Gastroesophageal sphincter (tissue), 4 donors: ENCODE measurements at regions not wholly inside any gene's neighbourhood (a gene's known extent, or its start where the extent isn't known, plus 50 kb on each side); places are given as distances from the start of the nearest gene placed in this dataset.
"Not testable (repeated sequence)": the region's sequence is repeated elsewhere in the genome, so short reads cannot be mapped to it uniquely, and the experiment has no call there.

Source experiments
- ATAC-seq: fragments of 150-250 bp; one replicate; pipeline ENCODE4 v1.9.1; 2016; ENCODE audit warnings: mild to moderate bottlenecking, moderate library complexity
- H3K27ac ChIP-seq, 4 donors: fragments of 200-600 bp; sonication (generic) in 3 of 4; 1 replicate in 3 of 4; 2 replicates in 1 of 4; pipeline ENCODE4 v1.5.1; 2016 to 2019
- H3K27me3 ChIP-seq: fragments of 200-600 bp; sonication (generic); one replicate; pipeline ENCODE4 v1.5.1; 2019
- H3K36me3 ChIP-seq, 2 donors: fragments of 200-600 bp; sonication (generic); one replicate each; pipeline ENCODE4 v1.5.1; 2019; ENCODE audit warnings: control low read depth in 1 of 2
- H3K4me1 ChIP-seq, 3 donors: fragments of 200-600 bp; sonication (generic); 1 replicate in 2 of 3; 2 replicates in 1 of 3; pipeline ENCODE4 v1.5.1; 2016 to 2019; ENCODE audit warnings: control low read depth in 2 of 3
- H3K4me3 ChIP-seq, 2 donors: fragments of 200-600 bp; sonication (generic); one replicate each; pipeline ENCODE4 v1.5.1; 2019; ENCODE audit warnings: mild to moderate bottlenecking in 1 of 2, moderate library complexity in 1 of 2
- H3K9me3 ChIP-seq, 3 donors: fragments of 200-600 bp; sonication (generic); one replicate each; pipeline ENCODE4 v1.5.1; 2017 to 2019; ENCODE audit warnings: control low read depth in 2 of 3
- CTCF ChIP-seq, 4 experiments: fragments of 200-600 bp in 2 of 4; fragments of 450-650 bp in 2 of 4; sonication (generic) in 1 of 4; IDR thresholded peaks; one replicate each; pipeline ENCODE4 v1.5.1; 2017 to 2019; ENCODE audit warnings: antibody characterized with exemption in 4 of 4, mild to moderate bottlenecking in 2 of 4, moderate library complexity in 2 of 4
- EP300 ChIP-seq: sonication (generic); formaldehyde crosslinking; IDR thresholded peaks from one replicate; pipeline ENCODE4 v1.6.1; 2017; ENCODE audit warnings: antibody characterized with exemption, mild to moderate bottlenecking
- POLR2A ChIP-seq, 2 donors: fragments of 450-650 bp; IDR thresholded peaks; one replicate each; pipeline ENCODE4 v1.6.1; 2017; ENCODE audit warnings: antibody characterized with exemption in 2 of 2, mild to moderate bottlenecking in 2 of 2, moderate library complexity in 1 of 2
- POLR2AphosphoS5 ChIP-seq: sonication (generic); formaldehyde crosslinking; IDR thresholded peaks from one replicate; pipeline ENCODE4 v1.6.1; 2017; ENCODE audit warnings: antibody characterized with exemption
- WGBS, 2 donors: methylation state at CpG; one replicate each; pipeline ENCODE4 v1.1.5; 2018; ENCODE audit warnings: low coverage in 1 of 2; 5-methylcytosine and 5-hydroxymethylcytosine counted together

GRCh38 chrX:136953867-136954787, 73.6 kb upstream of the RBMX start:
- Histone ChIP-seq H3K36me3 (no peaks in the 10 kb centered on the region), H3K27me3 (no peaks in the 10 kb centered on the region), H3K4me1 (peaks cover 0 to 5% (median 0%) of the 10 kb centered on the region in 3 donors), H3K9me3 (no peaks in the 10 kb centered on the region), H3K4me3 (no peak overlapping the region), H3K27ac (no peak overlapping the region)
- ATAC-seq = peak; percentile 31
- WGBS, 2 donors = 13 to 51% methylated on average over 7 to 15 of the region's 26 CpGs
- peak in 3 of 4 experiments; percentile 19 to 63 (median 23) for TF ChIP-seq CTCF (IDR thresholded peaks at IDR 0.05)
- no peak for TF ChIP-seq EP300

- TF ChIP-seq POLR2A (IDR thresholded peaks at IDR 0.05) (no peak), CTCF (IDR thresholded peaks at IDR 0.05) (no peak), EP300 (no peak), POLR2AphosphoS5 (no peak)
- WGBS, 2 donors = 74 to 81% methylated on average over 3 to 4 of the region's 4 CpGs
- peaks cover 0 to 5% (median 0%) of the 10 kb centered on the region in 3 donors for H3K4me1 ChIP-seq
- no peak for ATAC-seq
- no peaks in the 10 kb centered on the region for H3K36me3 ChIP-seq
- H3K9me3 ChIP-seq = no peaks in the 10 kb centered on the region
- no peak overlapping the region for H3K27ac ChIP-seq
- H3K27me3 ChIP-seq = no peaks in the 10 kb centered on the region
- no peak overlapping the region for H3K4me3 ChIP-seq
Observed at GRCh38 chrX:136950211-136950610, 69.7 kb upstream of the RBMX start.

GRCh38 chrX:136941396-136942337, 61.1 kb upstream of the RBMX start:
- 34 to 63% methylated on average over 3 to 4 of the region's 9 CpGs for WGBS, 2 donors
- TF ChIP-seq POLR2A (IDR thresholded peaks at IDR 0.05) = no peak
- TF ChIP-seq POLR2AphosphoS5 = no peak
- no peak for TF ChIP-seq EP300
- TF ChIP-seq CTCF (IDR thresholded peaks at IDR 0.05) = no peak
- no peak for ATAC-seq

GRCh38 chrX:136936183-136936549, 55.6 kb upstream of the RBMX start:
- no peaks in the 10 kb centered on the region for H3K36me3 ChIP-seq
- no peak for TF ChIP-seq EP300
- TF ChIP-seq CTCF (IDR thresholded peaks at IDR 0.05) = no peak
- no peak for TF ChIP-seq POLR2A (IDR thresholded peaks at IDR 0.05)
- no peak for TF ChIP-seq POLR2AphosphoS5
- no peak overlapping the region for H3K4me3 ChIP-seq
- H3K9me3 ChIP-seq = no peaks in the 10 kb centered on the region
- 13 to 38% methylated on average over 2 of the region's 2 CpGs for WGBS, 2 donors
- H3K27ac ChIP-seq = no peak overlapping the region
- H3K27me3 ChIP-seq = no peaks in the 10 kb centered on the region
- ATAC-seq = no peak
- peaks cover 0 to 36% (median 0%) of the 10 kb centered on the region in 3 donors for H3K4me1 ChIP-seq

More at GRCh38 chrX:136941396-136942337, 61.1 kb upstream of the RBMX start:
- H3K27me3 ChIP-seq = no peaks in the 10 kb centered on the region
- H3K4me3 ChIP-seq = no peak overlapping the region
- no peak overlapping the region for H3K27ac ChIP-seq
- H3K36me3 ChIP-seq = no peaks in the 10 kb centered on the region
- H3K4me1 ChIP-seq = peaks cover 0 to 1% (median 0%) of the 10 kb centered on the region in 3 donors
- H3K9me3 ChIP-seq = no peaks in the 10 kb centered on the region

GRCh38 chrX:136935533-136936182, 55.1 kb upstream of the RBMX start:
- not testable (repeated sequence) for H3K27me3 ChIP-seq, H3K9me3 ChIP-seq, H3K27ac ChIP-seq, ATAC-seq, H3K4me3 ChIP-seq, H3K36me3 ChIP-seq
- peaks cover 0 to 36% (median 0%) of the 10 kb centered on the region in 3 donors for H3K4me1 ChIP-seq
- WGBS, 2 donors = 61 to 67% methylated on average over 6 to 7 of the region's 16 CpGs

- H3K4me1 ChIP-seq = peaks cover 0 to 36% (median 0%) of the 10 kb centered on the region in 3 donors
- WGBS, 2 donors = 53% methylated on average over 3 of the region's 8 CpGs; no CpG with 5 or more reads in 1 of the 2 donors
- not testable (repeated sequence) for H3K27me3 ChIP-seq, H3K4me3 ChIP-seq, H3K36me3 ChIP-seq, ATAC-seq, H3K9me3 ChIP-seq
- H3K27ac ChIP-seq = peak overlapping the region in 2 of 4 donors; percentile 17 to 68
Observed at GRCh38 chrX:136934652-136935051, 54.1 kb upstream of the RBMX start.
